SK-MEL-5 (cell line): ENCODE measurements at regions not wholly inside any gene's neighbourhood (a gene's known extent, or its start where the extent isn't known, plus 50 kb on each side); places are given as distances from the start of the nearest gene placed in this dataset.

Experiments used
- DNase-seq: peaks from one replicate; pipeline ENCODE4 v3.0.0-alpha.2; 2016; ENCODE audit warnings: low read depth, low spot score
- in situ Hi-C: cut with HindIII; loops from 2 replicates; pipeline ENCODE4 v1.10.0; 2016; ENCODE audit warnings: low sequenced_read_pairs, high pct_unique_total_duplicates, low pct_unique_long_range_greater_than_20kb

DNA sequence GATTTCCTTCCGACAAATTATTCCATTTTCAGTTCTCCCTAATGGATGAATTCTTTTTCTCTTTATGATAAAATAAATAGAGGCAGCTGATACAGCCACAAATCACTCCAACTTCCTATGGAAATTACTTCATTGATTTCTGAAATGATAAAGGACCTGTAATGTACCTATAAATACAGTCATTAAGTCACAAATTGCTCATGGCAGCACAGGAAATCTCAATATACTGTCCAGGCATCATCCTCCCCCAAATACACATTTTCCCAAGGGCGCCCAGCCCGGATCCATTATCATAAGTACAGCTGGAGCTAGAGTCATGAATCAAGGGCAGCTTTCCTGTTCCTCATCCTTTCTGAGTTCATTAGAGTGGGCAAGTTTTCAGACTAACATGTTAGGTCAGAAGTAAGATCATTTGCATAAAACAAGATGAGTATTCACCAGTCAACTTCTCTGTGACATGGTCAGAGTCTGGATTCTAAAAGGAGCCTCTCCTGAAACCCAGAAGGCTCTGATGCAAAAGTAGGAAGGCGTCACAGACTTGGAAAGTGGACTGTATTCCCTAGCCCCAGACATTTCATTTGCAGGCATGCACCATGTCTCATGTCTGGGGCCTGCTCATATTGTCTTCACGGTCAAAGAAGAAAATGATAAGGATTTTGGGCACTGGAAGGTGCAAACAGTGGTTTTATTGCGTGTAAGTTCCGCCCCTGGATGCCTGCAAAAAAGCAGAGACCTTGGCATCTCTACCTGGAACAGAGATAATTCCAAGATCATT lies 383.2 kb downstream of the PLK2 start:
- no peak for DNase-seq
- in situ Hi-C loops = no loop called here

- in situ Hi-C loops = no loop called here
- DNase-seq = no peak
Observed at GRCh38 chr5:58075907-58076306, 384.0 kb downstream of the PLK2 start.

DNA sequence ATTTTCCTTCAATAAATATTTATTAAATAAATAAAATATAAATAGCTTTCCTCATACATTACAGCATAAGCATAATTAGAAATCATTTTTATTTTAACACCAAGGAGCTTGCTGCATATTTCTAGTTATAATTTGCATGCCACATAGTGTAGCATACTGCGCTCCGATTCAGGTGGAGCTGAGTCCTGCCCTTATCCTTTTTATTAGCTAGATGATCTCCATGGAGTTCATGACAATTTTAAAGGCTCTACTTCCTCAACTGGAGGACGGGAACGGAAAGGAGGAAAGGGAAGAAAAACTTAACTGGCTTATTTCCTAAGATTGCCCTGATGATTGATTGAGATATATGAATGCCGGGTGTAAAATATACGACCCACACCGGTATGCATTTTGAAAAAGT lies 385.2 kb downstream of the PLK2 start:
- in situ Hi-C loops = no loop called here

DNA sequence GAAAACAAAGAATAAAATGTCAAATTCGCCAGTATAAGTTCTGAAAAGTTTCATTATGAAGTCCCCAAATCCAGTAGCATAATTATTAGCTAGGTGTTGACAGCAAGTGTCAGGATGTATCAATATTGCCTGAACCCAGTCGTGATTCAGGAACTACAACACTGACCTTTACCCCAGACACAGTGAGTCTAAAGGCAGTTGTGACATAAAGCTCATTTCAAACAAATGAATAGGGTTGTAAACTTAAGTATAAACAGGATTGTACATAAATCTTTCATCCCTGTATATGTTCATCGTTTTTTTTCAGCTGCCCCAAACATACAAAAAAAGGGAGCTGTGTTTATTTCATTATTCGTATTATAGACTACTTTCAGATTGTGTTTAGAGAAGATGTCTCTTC lies 385.7 kb downstream of the PLK2 start:
- no peak for DNase-seq
- in situ Hi-C loops = no loop called here

More for the DNA sequence above, 385.2 kb downstream of the PLK2 start:
- DNase-seq = no peak

GRCh38 chr5:58073243-58073642 lies 386.6 kb downstream of the PLK2 start:
- peak; percentile 7 for DNase-seq
- in situ Hi-C loops = no loop called here

GRCh38 chr5:58072300-58072965 lies 387.5 kb downstream of the PLK2 start:
- no peak for DNase-seq

DNA sequence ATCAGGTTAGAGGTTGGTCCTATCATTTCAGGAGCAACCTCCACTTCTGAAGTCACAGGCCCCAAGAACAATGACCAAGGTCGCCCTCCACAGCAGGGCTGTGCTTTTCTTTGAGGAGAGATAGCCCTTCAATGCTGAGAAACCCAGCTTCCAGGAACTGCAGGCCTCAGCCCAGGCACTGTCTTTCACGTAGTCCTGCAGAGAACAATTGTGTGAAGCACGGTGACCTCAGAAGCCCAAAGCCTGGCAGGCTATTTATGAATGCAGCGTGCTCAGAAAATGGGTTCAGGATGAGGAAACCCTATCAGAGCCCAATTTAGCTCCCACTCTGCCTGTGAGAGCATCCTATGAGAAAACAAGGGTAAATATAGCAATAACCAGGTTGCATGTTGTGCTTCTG lies 388.3 kb downstream of the PLK2 start:
- in situ Hi-C loops = no loop called here
- DNase-seq = no peak

More at GRCh38 chr5:58072300-58072965, 387.5 kb downstream of the PLK2 start:
- in situ Hi-C loops = no loop called here

DNA sequence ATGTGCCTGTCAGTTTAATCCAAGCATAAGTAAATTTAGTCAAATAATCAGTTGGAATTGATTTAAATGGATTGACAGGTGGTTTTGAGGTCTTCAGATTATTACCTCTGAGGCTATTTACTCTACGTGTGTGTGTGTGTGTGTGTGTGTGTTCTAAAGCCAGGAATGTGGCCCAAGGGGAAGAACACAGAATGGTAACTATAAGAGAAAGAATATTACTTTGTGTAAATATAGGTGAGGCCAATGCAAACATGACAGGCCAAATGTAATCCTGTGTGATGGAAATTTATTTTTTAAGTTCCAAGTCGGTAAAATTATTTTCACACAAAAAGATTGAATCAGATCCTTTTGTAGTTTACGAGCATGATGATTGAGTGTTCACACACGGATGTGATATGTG lies 390.0 kb downstream of the PLK2 start:
- in situ Hi-C loops = no loop called here
- DNase-seq = no peak

DNA sequence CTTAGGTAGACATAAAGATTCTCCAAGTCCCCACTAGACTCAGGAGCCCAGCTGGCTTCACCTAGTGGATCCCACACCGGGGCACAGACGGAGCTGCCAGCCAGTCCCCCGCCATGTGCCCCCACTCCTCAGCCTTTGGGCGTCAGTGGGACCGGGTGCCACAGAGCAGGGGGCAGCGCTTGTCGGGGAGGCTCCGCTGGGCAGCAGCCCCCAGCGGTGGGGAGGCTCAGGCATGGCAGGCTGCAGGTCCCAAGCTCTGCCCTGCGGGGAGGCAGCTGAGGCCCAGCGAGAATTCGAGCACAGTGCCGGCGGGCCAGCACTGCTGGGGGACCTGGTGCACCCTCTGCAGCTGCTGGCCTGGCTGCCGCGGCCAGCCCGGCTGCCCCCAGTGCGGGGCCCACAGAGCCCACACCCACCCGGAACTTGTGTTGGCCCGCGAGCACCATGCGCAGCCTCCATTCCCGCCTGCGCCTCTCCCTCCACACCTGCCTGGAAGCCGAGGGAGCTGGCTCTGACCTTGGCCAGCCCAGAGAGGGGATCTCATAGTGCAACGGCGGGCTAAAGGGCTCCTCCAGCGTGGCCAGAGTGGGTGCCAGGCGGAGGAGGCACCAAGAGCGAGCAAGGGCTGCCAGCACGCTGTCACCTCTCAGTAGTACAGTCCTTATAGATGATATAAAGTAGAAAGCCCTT lies 390.7 kb downstream of the PLK2 start:
- no peak for DNase-seq
- in situ Hi-C loops = no loop called here

DNA sequence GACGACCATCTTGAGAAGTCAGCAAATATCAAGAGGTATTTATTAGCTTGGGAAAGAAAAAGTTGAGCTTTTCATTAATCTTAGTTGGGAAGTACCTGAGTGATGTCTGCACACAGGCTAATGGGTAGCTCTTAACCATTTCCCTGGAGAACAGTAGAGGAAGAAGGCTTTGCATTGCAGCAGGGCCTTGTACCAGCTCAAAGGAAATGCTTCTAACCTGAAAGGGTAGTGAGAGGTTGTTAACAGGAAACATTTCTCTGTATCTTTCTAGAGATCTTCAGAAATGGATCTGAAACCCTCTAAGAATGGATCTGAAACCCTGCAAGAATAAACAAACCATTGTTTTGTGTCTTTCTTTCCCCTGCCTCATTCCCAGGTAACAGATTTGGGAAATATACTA lies 393.3 kb downstream of the PLK2 start:
- DNase-seq = no peak
- in situ Hi-C loops = no loop called here

- no peak for DNase-seq
- in situ Hi-C loops = no loop called here
Observed at GRCh38 chr5:58066076-58066475, 393.8 kb downstream of the PLK2 start.

GRCh38 chr5:58064801-58065200 lies 395.1 kb downstream of the PLK2 start:
- DNase-seq = no peak
- in situ Hi-C loops = no loop called here

GRCh38 chr5:58060996-58061395 lies 398.9 kb downstream of the PLK2 start:
- DNase-seq = no peak
- in situ Hi-C loops = no loop called here

DNA sequence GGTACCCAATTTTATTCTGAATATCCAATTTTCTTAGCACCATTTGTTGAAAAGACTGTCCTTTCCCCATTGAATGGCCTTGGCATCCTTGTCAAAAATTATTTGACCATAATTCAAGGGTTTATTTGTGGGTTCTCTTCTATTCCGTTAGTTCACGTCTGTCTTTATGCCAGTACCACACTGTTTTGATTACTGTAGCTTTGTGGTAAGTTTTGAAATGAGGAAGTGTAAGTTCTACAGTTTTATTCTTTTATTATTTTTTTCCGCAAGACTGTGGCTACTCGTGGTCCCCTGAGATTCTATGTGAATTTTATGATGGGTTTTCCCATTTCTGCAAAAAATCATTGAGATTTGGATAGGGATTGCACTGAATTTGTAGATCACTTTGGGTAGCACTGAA lies 402.6 kb downstream of the PLK2 start:
- in situ Hi-C loops = no loop called here

GRCh38 chr5:58056546-58056945 lies 403.3 kb downstream of the PLK2 start:
- in situ Hi-C loops = no loop called here
- DNase-seq = no peak

More for the DNA sequence above, 402.6 kb downstream of the PLK2 start:
- no peak for DNase-seq

GRCh38 chr5:58054018-58054417 lies 405.9 kb downstream of the PLK2 start:
- DNase-seq = no peak
- in situ Hi-C loops = no loop called here

DNA sequence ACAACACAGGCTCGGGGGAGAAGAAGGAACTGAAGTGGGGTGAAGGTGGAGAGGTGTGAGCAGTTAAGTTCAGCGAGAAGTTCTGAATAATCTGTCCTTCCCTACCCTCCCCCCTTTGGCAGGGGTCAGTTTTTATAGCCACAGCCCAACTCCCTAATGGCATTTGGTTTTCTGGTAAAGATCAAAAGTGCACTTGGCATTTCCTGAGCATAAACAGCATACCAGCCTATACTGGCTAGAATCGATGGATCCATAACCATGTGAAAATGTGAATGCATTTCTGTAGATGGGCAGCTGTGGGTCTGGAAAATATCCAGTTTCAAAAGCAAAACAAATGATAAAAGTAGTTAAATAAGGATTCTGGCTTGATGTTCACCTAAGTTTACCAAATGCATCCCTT lies 410.9 kb downstream of the PLK2 start:
- in situ Hi-C loops = no loop called here
- no peak for DNase-seq

DNA sequence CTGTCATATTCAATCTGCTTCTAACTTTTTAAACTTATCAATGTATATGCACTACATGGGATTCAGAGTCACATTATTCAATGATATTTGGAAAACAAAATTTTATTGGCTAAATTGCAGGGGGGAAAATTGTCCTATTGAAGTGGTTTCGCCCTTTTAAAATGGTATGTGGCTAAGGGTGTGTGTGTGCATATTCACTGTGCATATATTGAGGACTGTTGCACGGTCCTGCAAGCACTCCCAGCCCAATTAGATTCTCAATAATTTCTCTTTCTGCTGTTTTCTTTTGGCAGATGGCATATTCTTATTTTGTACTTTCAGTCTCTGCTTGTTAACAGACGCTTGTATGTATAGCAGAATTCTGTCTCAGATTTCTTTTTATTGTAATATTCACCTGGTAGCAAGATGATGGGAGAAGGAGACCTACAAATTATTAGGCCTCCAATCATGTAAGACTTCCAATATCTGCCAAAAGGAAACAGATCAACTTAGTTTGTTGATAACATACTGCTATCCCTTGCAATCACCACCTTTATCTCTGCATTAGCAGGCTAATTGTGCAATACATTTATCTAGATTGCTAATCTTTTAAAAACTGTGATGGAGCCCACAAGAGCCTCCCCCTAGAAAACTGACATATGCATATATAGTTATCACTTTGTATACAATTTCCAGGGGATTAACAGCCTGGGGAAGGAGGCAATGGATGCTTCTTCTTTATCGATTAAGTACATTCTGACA lies 411.5 kb downstream of the PLK2 start:
- in situ Hi-C loops = no loop called here
- DNase-seq = no peak
